ENCODE measurements at regions not wholly inside any gene's neighbourhood (a gene's known extent, or its start where the extent isn't known, plus 50 kb on each side); places are given as distances from the start of the nearest gene placed in this dataset.

GRCh38 chr6:16953446-16953845 lies 148.4 kb upstream of the STMND1 start:
- no peak for TF ChIP-seq BHLHE40 (IDR thresholded peaks at IDR 0.05; ENCODE audit: low read depth, low read length)
- no peak for TF ChIP-seq CTCF (IDR thresholded peaks at IDR 0.05)
- TF ChIP-seq POLR2A (IDR thresholded peaks at IDR 0.05; ENCODE audit: low read length), result no peak
- TF ChIP-seq RAD21 (conservative IDR thresholded peaks at IDR 0.05 in 1 of 2, IDR thresholded peaks at IDR 0.05 in 1 of 2), result no peak
- TF ChIP-seq CHD2 (IDR thresholded peaks at IDR 0.05; ENCODE audit: low read length, partially characterized antibody), result no peak
- TF ChIP-seq CHD4 (IDR thresholded peaks at IDR 0.05; ENCODE audit: borderline replicate concordance), result no peak
- no peak for TF ChIP-seq RFX5 (IDR thresholded peaks at IDR 0.05)
- no peak for TF ChIP-seq NFE2L2 (conservative IDR thresholded peaks at IDR 0.05; ENCODE audit: low read length)
- TF ChIP-seq SMC3 (IDR thresholded peaks at IDR 0.05), result no peak
- TF ChIP-seq MAX (IDR thresholded peaks at IDR 0.05), result no peak
- no peak for TF ChIP-seq RARB (CRISPR knock-in tag; IDR thresholded peaks at IDR 0.05)
- TF ChIP-seq MYC (IDR thresholded peaks at IDR 0.05; ENCODE audit: borderline replicate concordance, low read length), result no peak
- no peak for TF ChIP-seq CEBPB (IDR thresholded peaks at IDR 0.05)
